A673 (cell line): ENCODE measurements at regions not wholly inside any gene's neighbourhood (a gene's known extent, or its start where the extent isn't known, plus 50 kb on each side); places are given as distances from the start of the nearest gene placed in this dataset.

Experiments
- BruUV-seq: library from RNA; stranded (reverse); fragments of 400-500 nt; replicated peaks from 2 replicates; lab custom pipeline; 2021; lab: Mats Ljungman, UMichigan
- CTCF ChIA-PET: fragments of 300-600 bp; sonication (Branson Sonifier 250); formaldehyde crosslinking; loops from one replicate; lab custom pipeline; 2022; ENCODE audit warnings: antibody characterized with exemption; lab: Charles Lee
- POLR2A ChIA-PET: fragments of 300-600 bp; sonication (Branson Sonifier 250); formaldehyde crosslinking; loops from one replicate; lab custom pipeline; 2022; ENCODE audit warnings: antibody characterized with exemption; ENCODE audit not compliant: low non-redundant PET; lab: Charles Lee
- DNase-seq: peaks from one replicate; pipeline ENCODE4 v3.0.0-alpha.2; 2015; ENCODE audit warnings: low spot score
- H3K27ac ChIP-seq: fragments of 200-600 bp; sonication (generic); 2 replicates; pipeline ENCODE4 v1.5.1; 2016; ENCODE audit warnings: mixed run types, low read depth, mild to moderate bottlenecking, mixed read lengths, antibody characterized with exemption, low read length; ENCODE audit not compliant: poor library complexity, severe bottlenecking
- H3K27me3 ChIP-seq: fragments of 200-600 bp; sonication (generic); replicated peaks from 2 replicates; pipeline ENCODE4 v1.6.1; 2017; ENCODE audit warnings: mixed run types, low read depth, mild to moderate bottlenecking, mixed read lengths, antibody characterized with exemption, low read length; ENCODE audit not compliant: insufficient read depth, poor library complexity
- H3K36me3 ChIP-seq: fragments of 200-600 bp; sonication (generic); 2 replicates; pipeline ENCODE4 v1.6.1; 2016; ENCODE audit warnings: mixed run types, mild to moderate bottlenecking, mixed read lengths, antibody characterized with exemption, low read length; ENCODE audit not compliant: insufficient read depth, poor library complexity, severe bottlenecking
- H3K4me1 ChIP-seq: fragments of 200-600 bp; sonication (generic); 2 replicates; pipeline ENCODE4 v1.6.1; 2017; ENCODE audit warnings: mixed run types, mild to moderate bottlenecking, mixed read lengths, antibody characterized with exemption, low read length; ENCODE audit not compliant: insufficient read depth, poor library complexity, severe bottlenecking
- H3K4me3 ChIP-seq: fragments of 200-600 bp; sonication (generic); 2 replicates; pipeline ENCODE4 v1.5.1; 2016; ENCODE audit warnings: low read depth, mixed run types, mild to moderate bottlenecking, mixed read lengths, low read length; ENCODE audit not compliant: poor library complexity, severe bottlenecking
- H3K9me3 ChIP-seq: fragments of 200-600 bp; sonication (generic); 2 replicates; pipeline ENCODE4 v1.6.1; 2016; ENCODE audit warnings: mixed run types, low read depth, mild to moderate bottlenecking, mixed read lengths, antibody characterized with exemption, low read length; ENCODE audit not compliant: poor library complexity, severe bottlenecking
- EZH2 ChIP-seq: fragments of 200-600 bp; sonication (generic); IDR thresholded peaks from 2 replicates; pipeline ENCODE4 v1.6.1; 2017; ENCODE audit warnings: borderline replicate concordance, low read depth, mild to moderate bottlenecking, mixed read lengths, antibody characterized with exemption, low read length; ENCODE audit not compliant: poor library complexity, severe bottlenecking
- intact Hi-C: fragments of 100-400 bp; cut with micrococcal nuclease; formaldehyde crosslinking; loops from one replicate; pipeline ENCODE4 v1.10.0; 2022; ENCODE audit not compliant: unreplicated experiment
- TF ChIP-seq, protein P1 (sequence below): fragments of 300-800, 200-600 bp; sonication (generic); conservative IDR thresholded peaks from 2 replicates; pipeline ENCODE4 v1.5.1; 2017; ENCODE audit warnings: low read depth, mild to moderate bottlenecking, antibody characterized with exemption, low read length, moderate library complexity, mixed read lengths

- ChIA-PET CTCF (no interaction called here), POLR2A (no interaction called here)
- TF ChIP-seq EZH2: no peak
- TF ChIP-seq, protein P1, sequence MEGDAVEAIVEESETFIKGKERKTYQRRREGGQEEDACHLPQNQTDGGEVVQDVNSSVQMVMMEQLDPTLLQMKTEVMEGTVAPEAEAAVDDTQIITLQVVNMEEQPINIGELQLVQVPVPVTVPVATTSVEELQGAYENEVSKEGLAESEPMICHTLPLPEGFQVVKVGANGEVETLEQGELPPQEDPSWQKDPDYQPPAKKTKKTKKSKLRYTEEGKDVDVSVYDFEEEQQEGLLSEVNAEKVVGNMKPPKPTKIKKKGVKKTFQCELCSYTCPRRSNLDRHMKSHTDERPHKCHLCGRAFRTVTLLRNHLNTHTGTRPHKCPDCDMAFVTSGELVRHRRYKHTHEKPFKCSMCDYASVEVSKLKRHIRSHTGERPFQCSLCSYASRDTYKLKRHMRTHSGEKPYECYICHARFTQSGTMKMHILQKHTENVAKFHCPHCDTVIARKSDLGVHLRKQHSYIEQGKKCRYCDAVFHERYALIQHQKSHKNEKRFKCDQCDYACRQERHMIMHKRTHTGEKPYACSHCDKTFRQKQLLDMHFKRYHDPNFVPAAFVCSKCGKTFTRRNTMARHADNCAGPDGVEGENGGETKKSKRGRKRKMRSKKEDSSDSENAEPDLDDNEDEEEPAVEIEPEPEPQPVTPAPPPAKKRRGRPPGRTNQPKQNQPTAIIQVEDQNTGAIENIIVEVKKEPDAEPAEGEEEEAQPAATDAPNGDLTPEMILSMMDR: no peak
- no peaks in the 10 kb centered on the region for H3K9me3 ChIP-seq
- no TSS peak for BruUV-seq
- H3K36me3 ChIP-seq: no peaks in the 10 kb centered on the region
- DNase-seq: peak; percentile 12
- intact Hi-C loops: no loop called here
- no peaks in the 10 kb centered on the region for H3K4me1 ChIP-seq
- H3K27ac ChIP-seq: no peak overlapping the region
- no peaks in the 10 kb centered on the region for H3K27me3 ChIP-seq
- no peak overlapping the region for H3K4me3 ChIP-seq
These were observed 265.1 kb downstream of the PTPRU start for GRCh38 chr1:29501227-29501976.

DNA sequence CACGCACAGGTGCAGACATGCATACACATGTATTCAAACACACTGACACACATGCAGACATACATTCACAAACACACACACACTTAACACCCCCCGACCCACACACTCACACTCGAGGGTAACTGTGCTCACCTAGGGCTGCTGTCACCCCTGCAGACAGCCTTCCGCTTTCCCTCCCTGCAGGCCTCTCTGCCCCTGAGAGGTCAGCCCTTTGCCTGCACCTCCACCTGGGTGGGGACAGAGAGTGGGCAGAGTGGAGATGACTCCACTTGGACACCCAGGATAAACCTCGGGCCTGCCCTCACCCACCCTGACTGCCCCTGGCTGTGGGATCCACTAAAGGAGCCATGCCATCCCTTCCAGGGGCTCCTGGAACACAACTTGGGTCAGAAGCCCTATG is 264.3 kb downstream of the PTPRU start:
- Histone ChIP-seq H3K27me3 (no peaks in the 10 kb centered on the region), H3K4me3 (no peak overlapping the region), H3K27ac (no peak overlapping the region), H3K4me1 (no peaks in the 10 kb centered on the region), H3K9me3 (no peaks in the 10 kb centered on the region), H3K36me3 (no peaks in the 10 kb centered on the region)
- intact Hi-C loops: no loop called here
- POLR2A ChIA-PET: no interaction called here
- no TSS peak for BruUV-seq
- CTCF ChIA-PET: no interaction called here
- DNase-seq: no peak
- TF ChIP-seq EZH2: no peak
- TF ChIP-seq, protein P1: no peak

DNA sequence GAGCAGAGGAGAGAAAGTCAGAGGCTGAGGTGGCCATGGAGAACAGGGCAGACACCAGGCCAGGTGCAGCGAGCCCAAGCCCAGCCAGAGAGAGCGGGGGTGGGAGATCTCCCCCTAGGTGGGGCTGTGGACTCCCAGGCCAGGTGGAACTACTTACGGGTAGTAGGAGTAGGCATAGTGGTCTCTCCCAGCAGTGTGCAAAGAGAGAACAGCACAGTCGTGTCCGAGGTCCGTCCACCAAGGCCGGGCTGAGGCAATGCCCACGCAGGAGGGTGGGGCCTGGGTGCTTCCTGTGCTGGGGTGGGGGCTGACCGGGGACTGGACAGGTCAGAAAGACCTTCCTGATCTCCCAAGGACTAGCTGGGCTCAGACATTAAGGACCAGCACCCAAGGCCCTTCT is 263.7 kb downstream of the PTPRU start:
- no peak for DNase-seq
- no peaks in the 10 kb centered on the region for H3K36me3 ChIP-seq
- ChIA-PET POLR2A (no interaction called here), CTCF (no interaction called here)
- H3K27ac ChIP-seq: no peak overlapping the region
- intact Hi-C loops: no loop called here
- H3K4me1 ChIP-seq: no peaks in the 10 kb centered on the region
- TF ChIP-seq, protein P1: no peak
- TF ChIP-seq EZH2: no peak
- no peaks in the 10 kb centered on the region for H3K27me3 ChIP-seq
- no peaks in the 10 kb centered on the region for H3K9me3 ChIP-seq
- no TSS peak for BruUV-seq
- H3K4me3 ChIP-seq: no peak overlapping the region
